ENCODE measurements at regions not wholly inside any gene's neighbourhood (a gene's known extent, or its start where the extent isn't known, plus 50 kb on each side); places are given as distances from the start of the nearest gene placed in this dataset.

GRCh38 chr12:88300931-88301330, 158.8 kb downstream of the TMTC3 start (continued):
- TF ChIP-seq RELB (IDR thresholded peaks at IDR 0.05; ENCODE audit: low read depth): 0 out of 2 replicates have a peak, but pooled peaks have one; percentile 13
- no peak for TF ChIP-seq BCL3 (IDR thresholded peaks at IDR 0.05; ENCODE audit: borderline replicate concordance, insufficient read depth, low read depth, low read length, poor library complexity, severe bottlenecking)

- H3K4me3 ChIP-seq: no peak overlapping the region
- DNase-seq (ENCODE audit: low read depth, low spot score) (no peak), FAIRE-seq (no peak), ATAC-seq (no peak)
- ChIA-PET POLR2A (no interaction called here), RAD21 (ENCODE audit: unreplicated experiment) (no interaction called here), SMC1A (ENCODE audit: uncharacterized antibody, unreplicated experiment) (interaction anchor here (1.1 to 1.2 kb wide), 2 partner anchors 88 to 165 kb away, joined by 3 read pairs; no protein-coding TSS in a partner anchor), CTCF (interaction anchor here (1.1 kb wide), 1 partner anchor 86 kb away, joined by 3 read pairs; no protein-coding TSS in a partner anchor)
- H3K9ac ChIP-seq (ENCODE audit: control insufficient read depth, insufficient read depth, low read length): no peak overlapping the region
- 10% methylated on average over 1 of the region's 1 CpG for WGBS (ENCODE audit: insufficient coverage, insufficient replicate concordance, low lambda C conversion rate, missing lambda C conversion rate)
- peaks cover 5% of the 10 kb centered on the region; the same call in 1 of the 2 replicates for H3K4me1 ChIP-seq (ENCODE audit: control insufficient read depth, insufficient read depth, low read length)
- H3K4me2 ChIP-seq (ENCODE audit: control insufficient read depth, insufficient read depth): no peak overlapping the region
- H2AFZ ChIP-seq (ENCODE audit: control insufficient read depth, low read depth, low read length): no peak overlapping the region
- intact Hi-C loops (cut with micrococcal nuclease; ENCODE audit: unreplicated experiment) (no loop called here), in situ Hi-C loops (cut with MboI) (loop anchor here (5.0 kb wide), 1 partner anchor 89 kb away; no protein-coding TSS in a partner anchor)
- BruUV-seq (replicated peaks): no TSS peak
- no peaks in the 10 kb centered on the region for H3K27me3 ChIP-seq (replicated peaks in 1 of 2; ENCODE audit: control insufficient read depth in 2 of 2, insufficient read depth in 2 of 2, low read length in 1 of 2)
- no peaks in the 10 kb centered on the region; the same call in 1 of the 3 replicates for H3K9me3 ChIP-seq (replicated peaks; ENCODE audit: control insufficient read depth, insufficient read depth, low read length)
- H3K36me3 ChIP-seq (ENCODE audit: control insufficient read depth in 2 of 2, insufficient read depth in 2 of 2, low read length in 1 of 2): no peaks in the 10 kb centered on the region
- no peaks in the 10 kb centered on the region for H3K79me2 ChIP-seq (ENCODE audit: control insufficient read depth, insufficient read depth, low read length)
- no peaks in the 10 kb centered on the region for H4K20me1 ChIP-seq (ENCODE audit: control insufficient read depth, insufficient read depth)
- TF ChIP-seq PML (IDR thresholded peaks at IDR 0.05; ENCODE audit: low read length): no peak
- no peak for TF ChIP-seq POU2F2 (IDR thresholded peaks at IDR 0.05; ENCODE audit: borderline replicate concordance, low read depth, low read length)
- no peak for TF ChIP-seq YY1 (IDR thresholded peaks at IDR 0.05; ENCODE audit: low read depth, low read length)
- TF ChIP-seq KLF5 (IDR thresholded peaks at IDR 0.05; ENCODE audit: partially characterized antibody): no peak
- no peak for TF ChIP-seq ZNF207 (IDR thresholded peaks at IDR 0.05; ENCODE audit: borderline replicate concordance)
- no peak for TF ChIP-seq HDAC2 (IDR thresholded peaks at IDR 0.05)
- TF ChIP-seq, protein P1, sequence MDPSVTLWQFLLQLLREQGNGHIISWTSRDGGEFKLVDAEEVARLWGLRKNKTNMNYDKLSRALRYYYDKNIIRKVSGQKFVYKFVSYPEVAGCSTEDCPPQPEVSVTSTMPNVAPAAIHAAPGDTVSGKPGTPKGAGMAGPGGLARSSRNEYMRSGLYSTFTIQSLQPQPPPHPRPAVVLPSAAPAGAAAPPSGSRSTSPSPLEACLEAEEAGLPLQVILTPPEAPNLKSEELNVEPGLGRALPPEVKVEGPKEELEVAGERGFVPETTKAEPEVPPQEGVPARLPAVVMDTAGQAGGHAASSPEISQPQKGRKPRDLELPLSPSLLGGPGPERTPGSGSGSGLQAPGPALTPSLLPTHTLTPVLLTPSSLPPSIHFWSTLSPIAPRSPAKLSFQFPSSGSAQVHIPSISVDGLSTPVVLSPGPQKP (IDR thresholded peaks at IDR 0.05; ENCODE audit: low read depth, low read length): no peak
- no peak for TF ChIP-seq ZNF217 (IDR thresholded peaks at IDR 0.05)
- TF ChIP-seq SP1 (IDR thresholded peaks at IDR 0.05; ENCODE audit: low read depth, low read length): no peak
- no peak for TF ChIP-seq MEF2A (IDR thresholded peaks at IDR 0.05; ENCODE audit: insufficient read depth, low read depth, low read length)
- TF ChIP-seq RAD21 (IDR thresholded peaks at IDR 0.05; ENCODE audit: insufficient read depth, low read depth, low read length): no peak
- TF ChIP-seq, protein P2, sequence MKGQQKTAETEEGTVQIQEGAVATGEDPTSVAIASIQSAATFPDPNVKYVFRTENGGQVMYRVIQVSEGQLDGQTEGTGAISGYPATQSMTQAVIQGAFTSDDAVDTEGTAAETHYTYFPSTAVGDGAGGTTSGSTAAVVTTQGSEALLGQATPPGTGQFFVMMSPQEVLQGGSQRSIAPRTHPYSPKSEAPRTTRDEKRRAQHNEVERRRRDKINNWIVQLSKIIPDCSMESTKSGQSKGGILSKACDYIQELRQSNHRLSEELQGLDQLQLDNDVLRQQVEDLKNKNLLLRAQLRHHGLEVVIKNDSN (IDR thresholded peaks at IDR 0.05; ENCODE audit: borderline replicate concordance, extremely low read length, insufficient read depth, low read depth, low read length): no peak
- TF ChIP-seq CBX5 (IDR thresholded peaks at IDR 0.05; ENCODE audit: low read depth): no peak
- no peak overlapping the region for H3K27ac ChIP-seq (ENCODE audit: control insufficient read depth, insufficient read depth)
These were observed 161.2 kb downstream of the TMTC3 start for GRCh38 chr12:88303335-88303734.
